SK-N-SH treated with all-trans-retinoic acid at 6 μM for 48 hours (cell line): ENCODE measurements at regions not wholly inside any gene's neighbourhood (a gene's known extent, or its start where the extent isn't known, plus 50 kb on each side); places are given as distances from the start of the nearest gene placed in this dataset.
A peak's percentile ranks its signal among the peaks of the same experiment; 100 is the strongest.

Source experiments
- ATAC-seq: fragments of 200-7000 bp; cut with Tn5 transposase; 3 replicates; pipeline ENCODE4 v1.9.1; 2020; ENCODE audit warnings: mild to moderate bottlenecking, moderate library complexity
- ARNTL ChIP-seq: fragments of 450-650 bp; formaldehyde crosslinking; IDR thresholded peaks from 2 replicates; pipeline ENCODE4 v1.5.0; 2020; ENCODE audit warnings: low read depth, mild to moderate bottlenecking, moderate library complexity, borderline replicate concordance
- BACH2 ChIP-seq: fragments of 250-450 bp; sonication (Bioruptor Pico); IDR thresholded peaks from 2 replicates; pipeline ENCODE4 v1.9.0; 2021; ENCODE audit warnings: mild to moderate bottlenecking, borderline replicate concordance
- CREB5 ChIP-seq: fragments of 250-450 bp; sonication (Bioruptor Pico); IDR thresholded peaks from 2 replicates; pipeline ENCODE4 v1.5.1; 2020; ENCODE audit warnings: low read depth, mild to moderate bottlenecking, moderate library complexity
- CSDC2 ChIP-seq: fragments of 250-450 bp; sonication (Bioruptor Pico); IDR thresholded peaks from 2 replicates; pipeline ENCODE4 v1.5.0; 2020; ENCODE audit warnings: mild to moderate bottlenecking, moderate library complexity
- CSRNP3 ChIP-seq: fragments of 250-450 bp; sonication (Bioruptor Pico); IDR thresholded peaks from 2 replicates; pipeline ENCODE4 v1.5.1; 2021; ENCODE audit warnings: mild to moderate bottlenecking, moderate library complexity
- ESRRG ChIP-seq: fragments of 250-450 bp; sonication (Bioruptor Pico); IDR thresholded peaks from 2 replicates; pipeline ENCODE4 v1.6.1; 2021; ENCODE audit warnings: mild to moderate bottlenecking
- GLIS3 ChIP-seq: fragments of 250-450 bp; sonication (Bioruptor Pico); IDR thresholded peaks from 2 replicates; pipeline ENCODE4 v1.5.0; 2020; ENCODE audit warnings: mild to moderate bottlenecking, moderate library complexity
- ISL1 ChIP-seq: fragments of 250-450 bp; sonication (Bioruptor Pico); IDR thresholded peaks from 2 replicates; pipeline ENCODE4 v2.1.2; 2022; ENCODE audit warnings: mild to moderate bottlenecking, moderate library complexity
- OSR1 ChIP-seq: fragments of 250-450 bp; sonication (Bioruptor Pico); IDR thresholded peaks from 2 replicates; pipeline ENCODE4 v1.8.0; 2022; ENCODE audit warnings: moderate library complexity, mild to moderate bottlenecking, inconsistent platforms
- PPARA ChIP-seq: fragments of 250-450 bp; sonication (Bioruptor Pico); IDR thresholded peaks from 2 replicates; pipeline ENCODE4 v1.5.0; 2020; ENCODE audit warnings: mild to moderate bottlenecking, borderline replicate concordance
- RARB ChIP-seq: fragments of 250-450 bp; sonication (Bioruptor Pico); IDR thresholded peaks from 2 replicates; pipeline ENCODE4 v1.8.0; 2021; ENCODE audit warnings: mild to moderate bottlenecking, moderate library complexity
- SNAI2 ChIP-seq: fragments of 250-450 bp; sonication (Bioruptor Pico); IDR thresholded peaks from 2 replicates; pipeline ENCODE4 v1.5.0; 2020; ENCODE audit warnings: mild to moderate bottlenecking, moderate library complexity
- TCF4 ChIP-seq: fragments of 250-450 bp; sonication (Bioruptor Pico); IDR thresholded peaks from 2 replicates; pipeline ENCODE4 v1.8.0; 2021; ENCODE audit warnings: mild to moderate bottlenecking, moderate library complexity, borderline replicate concordance
- TOX ChIP-seq: fragments of 250-450 bp; sonication (Bioruptor Pico); IDR thresholded peaks from 2 replicates; pipeline ENCODE4 v1.8.0; 2021; ENCODE audit warnings: mild to moderate bottlenecking, moderate library complexity, borderline replicate concordance
- ZC3H10 ChIP-seq: fragments of 250-450 bp; sonication (Bioruptor Pico); IDR thresholded peaks from 2 replicates; pipeline ENCODE4 v1.5.1; 2021; ENCODE audit warnings: mild to moderate bottlenecking, moderate library complexity
- ZFP3 ChIP-seq: fragments of 250-450 bp; sonication (Bioruptor Pico); IDR thresholded peaks from 2 replicates; pipeline ENCODE4 v1.5.0; 2020; ENCODE audit warnings: mild to moderate bottlenecking, moderate library complexity
- ZFP30 ChIP-seq: fragments of 450-650 bp; formaldehyde crosslinking; IDR thresholded peaks from 2 replicates; pipeline ENCODE4 v1.5.0; 2022; ENCODE audit warnings: mild to moderate bottlenecking, moderate library complexity
- ZNF70 ChIP-seq: fragments of 450-650 bp; formaldehyde crosslinking; IDR thresholded peaks from 2 replicates; pipeline ENCODE4 v1.5.0; 2020; ENCODE audit warnings: mild to moderate bottlenecking, moderate library complexity
- TF ChIP-seq, protein P1 (sequence below): fragments of 250-450 bp; sonication (Bioruptor Pico); IDR thresholded peaks from 2 replicates; pipeline ENCODE4 v1.8.0; 2020; ENCODE audit warnings: mild to moderate bottlenecking, moderate library complexity, borderline replicate concordance
- TF ChIP-seq, protein P2 (sequence below): fragments of 250-450 bp; sonication (Bioruptor Pico); IDR thresholded peaks from 2 replicates; pipeline ENCODE4 v1.5.0; 2020; ENCODE audit warnings: mild to moderate bottlenecking, moderate library complexity

- TF ChIP-seq TCF4 = no peak
- TF ChIP-seq GLIS3 (CRISPR knock-in tag) = no peak
- TF ChIP-seq ZFP3 (CRISPR knock-in tag) = no peak
- TF ChIP-seq RARB = no peak
- no peak for TF ChIP-seq ZNF70 (CRISPR knock-in tag)
- no peak for TF ChIP-seq ESRRG
- TF ChIP-seq, all 23 proteins: peak for 0
Observed at GRCh38 chr6:118712969-118713368, 61.6 kb upstream of the CEP85L start (continued).

- no peak for ATAC-seq
- no peak for TF ChIP-seq ZC3H10 (CRISPR knock-in tag)
- no peak for TF ChIP-seq ISL1 (CRISPR knock-in tag)
Observed at GRCh38 chr6:118710616-118711015, 59.2 kb upstream of the CEP85L start.

DNA sequence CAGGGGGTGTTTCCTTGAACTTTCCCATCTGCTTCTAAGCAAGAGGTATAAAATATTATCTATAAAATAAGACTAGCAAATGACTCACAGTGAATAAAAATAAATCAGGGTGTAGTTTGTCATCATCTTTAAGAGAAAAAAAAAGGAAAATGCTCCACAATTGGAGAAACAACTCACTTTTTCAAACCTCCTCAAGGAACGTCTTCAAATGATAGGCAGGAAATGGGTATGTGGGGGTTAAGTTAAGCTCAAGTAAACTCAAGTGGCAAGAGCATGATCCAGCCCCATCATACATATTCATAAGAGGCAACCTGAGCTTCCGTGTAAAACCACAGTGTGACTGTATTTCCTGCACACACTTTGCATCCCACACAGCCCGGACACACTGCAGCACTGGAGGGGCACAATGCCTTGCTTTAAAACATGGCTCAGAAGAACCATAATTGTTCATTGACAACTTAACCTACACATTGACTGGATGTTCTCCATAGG, 58.5 kb upstream of the CEP85L start:
- TF ChIP-seq ZFP30 (CRISPR knock-in tag) = no peak
- no peak for TF ChIP-seq ESRRG
- no peak for TF ChIP-seq ISL1 (CRISPR knock-in tag)
- no peak for TF ChIP-seq CSRNP3 (CRISPR knock-in tag)
- TF ChIP-seq ZC3H10 (CRISPR knock-in tag) = no peak
- no peak for TF ChIP-seq GLIS3 (CRISPR knock-in tag)
- no peak for TF ChIP-seq TOX (CRISPR knock-in tag)
- TF ChIP-seq BACH2 (CRISPR knock-in tag) = no peak
- TF ChIP-seq, protein P1, sequence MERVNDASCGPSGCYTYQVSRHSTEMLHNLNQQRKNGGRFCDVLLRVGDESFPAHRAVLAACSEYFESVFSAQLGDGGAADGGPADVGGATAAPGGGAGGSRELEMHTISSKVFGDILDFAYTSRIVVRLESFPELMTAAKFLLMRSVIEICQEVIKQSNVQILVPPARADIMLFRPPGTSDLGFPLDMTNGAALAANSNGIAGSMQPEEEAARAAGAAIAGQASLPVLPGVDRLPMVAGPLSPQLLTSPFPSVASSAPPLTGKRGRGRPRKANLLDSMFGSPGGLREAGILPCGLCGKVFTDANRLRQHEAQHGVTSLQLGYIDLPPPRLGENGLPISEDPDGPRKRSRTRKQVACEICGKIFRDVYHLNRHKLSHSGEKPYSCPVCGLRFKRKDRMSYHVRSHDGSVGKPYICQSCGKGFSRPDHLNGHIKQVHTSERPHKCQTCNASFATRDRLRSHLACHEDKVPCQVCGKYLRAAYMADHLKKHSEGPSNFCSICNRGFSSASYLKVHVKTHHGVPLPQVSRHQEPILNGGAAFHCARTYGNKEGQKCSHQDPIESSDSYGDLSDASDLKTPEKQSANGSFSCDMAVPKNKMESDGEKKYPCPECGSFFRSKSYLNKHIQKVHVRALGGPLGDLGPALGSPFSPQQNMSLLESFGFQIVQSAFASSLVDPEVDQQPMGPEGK (CRISPR knock-in tag) = no peak
- no peak for TF ChIP-seq SNAI2
- TF ChIP-seq CSDC2 (CRISPR knock-in tag) = no peak
- no peak for TF ChIP-seq CREB5
- TF ChIP-seq OSR1 (CRISPR knock-in tag) = no peak
- TF ChIP-seq ZFP3 (CRISPR knock-in tag) = no peak
- TF ChIP-seq PPARA = no peak
- TF ChIP-seq, protein P2, sequence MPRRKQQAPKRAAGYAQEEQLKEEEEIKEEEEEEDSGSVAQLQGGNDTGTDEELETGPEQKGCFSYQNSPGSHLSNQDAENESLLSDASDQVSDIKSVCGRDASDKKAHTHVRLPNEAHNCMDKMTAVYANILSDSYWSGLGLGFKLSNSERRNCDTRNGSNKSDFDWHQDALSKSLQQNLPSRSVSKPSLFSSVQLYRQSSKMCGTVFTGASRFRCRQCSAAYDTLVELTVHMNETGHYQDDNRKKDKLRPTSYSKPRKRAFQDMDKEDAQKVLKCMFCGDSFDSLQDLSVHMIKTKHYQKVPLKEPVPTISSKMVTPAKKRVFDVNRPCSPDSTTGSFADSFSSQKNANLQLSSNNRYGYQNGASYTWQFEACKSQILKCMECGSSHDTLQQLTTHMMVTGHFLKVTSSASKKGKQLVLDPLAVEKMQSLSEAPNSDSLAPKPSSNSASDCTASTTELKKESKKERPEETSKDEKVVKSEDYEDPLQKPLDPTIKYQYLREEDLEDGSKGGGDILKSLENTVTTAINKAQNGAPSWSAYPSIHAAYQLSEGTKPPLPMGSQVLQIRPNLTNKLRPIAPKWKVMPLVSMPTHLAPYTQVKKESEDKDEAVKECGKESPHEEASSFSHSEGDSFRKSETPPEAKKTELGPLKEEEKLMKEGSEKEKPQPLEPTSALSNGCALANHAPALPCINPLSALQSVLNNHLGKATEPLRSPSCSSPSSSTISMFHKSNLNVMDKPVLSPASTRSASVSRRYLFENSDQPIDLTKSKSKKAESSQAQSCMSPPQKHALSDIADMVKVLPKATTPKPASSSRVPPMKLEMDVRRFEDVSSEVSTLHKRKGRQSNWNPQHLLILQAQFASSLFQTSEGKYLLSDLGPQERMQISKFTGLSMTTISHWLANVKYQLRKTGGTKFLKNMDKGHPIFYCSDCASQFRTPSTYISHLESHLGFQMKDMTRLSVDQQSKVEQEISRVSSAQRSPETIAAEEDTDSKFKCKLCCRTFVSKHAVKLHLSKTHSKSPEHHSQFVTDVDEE (CRISPR knock-in tag) = no peak
- TF ChIP-seq TCF4 = no peak
- no peak for TF ChIP-seq ARNTL (CRISPR knock-in tag)
- TF ChIP-seq, all 23 proteins: peak for 0
- ATAC-seq = peak; percentile 46

- ATAC-seq = no peak
- TF ChIP-seq, protein P2 (CRISPR knock-in tag) = no peak
- TF ChIP-seq BACH2 (CRISPR knock-in tag) (no peak), ISL1 (CRISPR knock-in tag) (no peak), TCF4 (no peak), ZNF70 (CRISPR knock-in tag) (no peak), SNAI2 (no peak), ESRRG (no peak), GLIS3 (CRISPR knock-in tag) (no peak), RARB (no peak), CSRNP3 (CRISPR knock-in tag) (no peak), OSR1 (CRISPR knock-in tag) (no peak), ARNTL (CRISPR knock-in tag) (no peak), ZFP30 (CRISPR knock-in tag) (no peak), ZFP3 (CRISPR knock-in tag) (no peak), PPARA (no peak)
- TF ChIP-seq, protein P1 (CRISPR knock-in tag) = no peak
Observed at GRCh38 chr6:118708744-118709143, 57.4 kb upstream of the CEP85L start.
